ENCODE measurements at regions not wholly inside any gene's neighbourhood (a gene's known extent, or its start where the extent isn't known, plus 50 kb on each side); places are given as distances from the start of the nearest gene placed in this dataset.

DNA sequence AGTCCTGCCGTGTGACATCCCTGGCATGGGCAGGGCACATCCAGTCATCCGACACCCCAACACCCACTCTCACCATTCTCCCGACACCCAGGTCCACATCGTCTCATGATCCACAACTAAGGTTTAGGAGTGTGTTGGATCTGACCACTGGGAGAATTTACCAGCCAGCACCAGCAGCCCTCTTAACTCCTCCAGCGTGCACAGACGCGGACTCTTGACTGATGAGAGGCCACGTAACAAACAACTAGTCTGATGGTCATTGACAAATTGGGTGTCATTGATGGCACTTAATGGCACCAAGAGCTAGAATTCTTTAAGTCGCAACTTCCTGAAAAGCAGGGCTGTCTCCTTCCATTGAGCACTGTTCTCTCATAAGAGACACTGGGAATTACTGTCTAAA, 203.0 kb upstream of the SFSWAP start:
- CTCF ChIA-PET (ENCODE audit: partially characterized antibody) = no interaction called here
- H4K91ac ChIP-seq (replicated peaks; ENCODE audit: insufficient read length, low read length) = no peak overlapping the region

More for the DNA sequence above, 203.0 kb upstream of the SFSWAP start:
- no peak overlapping the region for H3K4ac ChIP-seq (replicated peaks; ENCODE audit: insufficient read length, low read depth, low read length)
- H4K20me1 ChIP-seq (replicated peaks in 1 of 2; ENCODE audit: control insufficient read depth in 1 of 2, insufficient read depth in 2 of 2, low read length in 2 of 2) = no peaks in the 10 kb centered on the region
- H3K79me1 ChIP-seq (ENCODE audit: low read depth, low read length) = no peaks in the 10 kb centered on the region
- peaks cover 0 to 10% (median 5%) of the 10 kb centered on the region in 4 experiments; a peak in 5 of 7 replicates for H3K4me1 ChIP-seq (replicated peaks in 1 of 4; ENCODE audit: control insufficient read depth in 3 of 4, insufficient read depth in 4 of 4, low read length in 3 of 4)
- H3K9me3 ChIP-seq (ENCODE audit: insufficient read depth in 2 of 2, low read depth in 1 of 2, low read length in 1 of 2) = no peaks in the 10 kb centered on the region
- H2BK15ac ChIP-seq (ENCODE audit: low read length) = no peak overlapping the region
- H2BK12ac ChIP-seq (ENCODE audit: low read depth, low read length) = no peak overlapping the region
- no peak for FAIRE-seq
- H3K18ac ChIP-seq (ENCODE audit: extremely low read depth, low read length) = no peak overlapping the region
- H4K8ac ChIP-seq (ENCODE audit: extremely low read depth, insufficient read depth, low read length) = no peak overlapping the region; the same call in 1 of the 2 replicates
- WGBS, 2 experiments (ENCODE audit: extremely low coverage in 1 of 2, insufficient coverage in 1 of 2, insufficient read length in 1 of 2, insufficient replicate concordance in 2 of 2, low coverage in 1 of 2, low lambda C conversion rate in 2 of 2, missing lambda C conversion rate in 1 of 2) = 80% methylated on average over 9 of the region's 9 CpGs; no CpG with 5 or more reads in 1 of the 2 experiments
- no peak overlapping the region for H2BK20ac ChIP-seq (ENCODE audit: low read length)
- no peak overlapping the region for H3K4me2 ChIP-seq (ENCODE audit: insufficient read depth in 1 of 2, low read depth in 2 of 2, low read length in 2 of 2)
- H2AFZ ChIP-seq (ENCODE audit: low read length) = no peak overlapping the region
- no peak overlapping the region for H4K5ac ChIP-seq (ENCODE audit: insufficient read length, low read depth, low read length)
- H3K14ac ChIP-seq (ENCODE audit: insufficient read length) = no peak overlapping the region
- no peaks in the 10 kb centered on the region for H3K36me3 ChIP-seq (ENCODE audit: control insufficient read depth in 2 of 4, insufficient read depth in 4 of 4, low read length in 3 of 4)
- H3K23me2 ChIP-seq (ENCODE audit: low read depth, low read length) = no peaks in the 10 kb centered on the region
- TF ChIP-seq CHD1 (IDR thresholded peaks at IDR 0.05; ENCODE audit: low read depth, low read length) (no peak), SIX5 (IDR thresholded peaks at IDR 0.05; ENCODE audit: low read depth, low read length) (no peak), HDAC6 (IDR thresholded peaks at IDR 0.05; ENCODE audit: low read depth, low read length) (no peak), KDM1A (IDR thresholded peaks at IDR 0.05; ENCODE audit: borderline replicate concordance, low read length) (no peak), KDM5A (IDR thresholded peaks at IDR 0.05; ENCODE audit: low read length) (no peak), CTCF (IDR thresholded peaks at IDR 0.05; ENCODE audit: control extremely low read depth in 1 of 3, insufficient read depth in 1 of 3, low read depth in 1 of 3, low read length in 3 of 3) (no peak), ZNF274 (IDR thresholded peaks at IDR 0.05; ENCODE audit: borderline replicate concordance, extremely low read depth, low read length) (no peak), ASH2L (IDR thresholded peaks at IDR 0.05; ENCODE audit: low read length) (no peak), RNF2 (IDR thresholded peaks at IDR 0.05; ENCODE audit: borderline replicate concordance, low read depth, low read length, missing control alignments, poor library complexity, severe bottlenecking) (no peak), SP4 (IDR thresholded peaks at IDR 0.05; ENCODE audit: low read length) (no peak)
- H3K23ac ChIP-seq (ENCODE audit: insufficient read length) = no peak overlapping the region
- no peak overlapping the region for H3K27ac ChIP-seq (ENCODE audit: low read depth, low read length)
- H3K27me3 ChIP-seq (replicated peaks in 1 of 4; ENCODE audit: control insufficient read depth in 3 of 4, extremely low read depth in 1 of 4, insufficient read depth in 3 of 4, low read length in 3 of 4) = no peaks in the 10 kb centered on the region
- no peak overlapping the region for H3K56ac ChIP-seq (replicated peaks; ENCODE audit: insufficient read length, low read depth, low read length)
- no peak overlapping the region for H2BK120ac ChIP-seq (replicated peaks; ENCODE audit: low read depth, low read length)
- POLR2A ChIA-PET (ENCODE audit: partially characterized antibody) = no interaction called here
- no peaks in the 10 kb centered on the region for H3K79me2 ChIP-seq (ENCODE audit: control insufficient read depth in 1 of 2, insufficient read depth in 2 of 2, low read length in 2 of 2)
- DNase-seq (ENCODE audit: low read depth in 1 of 2, low spot score in 2 of 2) = no peak
- H3K4me3 ChIP-seq (ENCODE audit: extremely low read depth in 1 of 4, insufficient read depth in 2 of 4, low read depth in 3 of 4, low read length in 4 of 4) = no peak overlapping the region
- no peak overlapping the region for H2BK5ac ChIP-seq (ENCODE audit: low read depth, low read length)
- no peak overlapping the region for H2AK5ac ChIP-seq (ENCODE audit: low read depth, low read length)
- H3K9ac ChIP-seq (replicated peaks in 1 of 4; ENCODE audit: extremely low read depth in 1 of 4, low read depth in 3 of 4, low read length in 3 of 4) = no peak overlapping the region

Measured in H1 (cell line).